Neutrophil (primary cell): ENCODE measurements at regions not wholly inside any gene's neighbourhood (a gene's known extent, or its start where the extent isn't known, plus 50 kb on each side); places are given as distances from the start of the nearest gene placed in this dataset.

ENCODE experiments used
- H3K27ac ChIP-seq: fragments of 200-600 bp; sonication (generic); 2 replicates; pipeline ENCODE4 v1.5.1; 2016; ENCODE audit warnings: mild to moderate bottlenecking, moderate library complexity
- H3K27me3 ChIP-seq: fragments of 200-600 bp; sonication (generic); 2 replicates; pipeline ENCODE4 v1.6.0; 2016; ENCODE audit warnings: mild to moderate bottlenecking
- H3K36me3 ChIP-seq: fragments of 200-600 bp; sonication (generic); 2 replicates; pipeline ENCODE4 v1.5.1; 2017
- H3K4me1 ChIP-seq, 2 experiments: fragments of 200-600 bp in 1 of 2; sonication (generic) in 1 of 2; 1 replicate in 1 of 2; 2 replicates in 1 of 2; pipeline versions ENCODE4 v1.5.1 to v1.6.1; 2013 to 2016; ENCODE audit warnings: low read depth in 1 of 2, low read length in 1 of 2, mild to moderate bottlenecking in 1 of 2, moderate library complexity in 1 of 2; ENCODE audit not compliant: control insufficient read depth in 1 of 2, insufficient read depth in 1 of 2
- H3K4me3 ChIP-seq, 2 experiments: fragments of 200-600 bp in 1 of 2; sonication (generic) in 1 of 2; 1 replicate in 1 of 2; 2 replicates in 1 of 2; pipeline ENCODE4 v1.5.1; 2013 to 2016; ENCODE audit warnings: low read depth in 1 of 2, low read length in 1 of 2, mild to moderate bottlenecking in 1 of 2, moderate library complexity in 1 of 2
- H3K9me3 ChIP-seq: fragments of 200-600 bp; sonication (generic); 2 replicates; pipeline ENCODE4 v1.5.1; 2016
- CTCF ChIP-seq: fragments of 200-600 bp; sonication (generic); IDR thresholded peaks from 2 replicates; pipeline ENCODE4 v1.5.1; 2016; ENCODE audit warnings: antibody characterized with exemption

GRCh38 chr13:73704587-73704986, 429.6 kb downstream of the KLF12 start:
- Histone ChIP-seq H3K4me1 (peaks cover 28 to 32% of the 10 kb centered on the region in 2 experiments), H3K4me3 (no peak overlapping the region), H3K27ac (no peak overlapping the region), H3K9me3 (no peaks in the 10 kb centered on the region), H3K27me3 (no peaks in the 10 kb centered on the region), H3K36me3 (no peaks in the 10 kb centered on the region)
- no peak for TF ChIP-seq CTCF

- no peaks in the 10 kb centered on the region for H3K27me3 ChIP-seq
- H3K9me3 ChIP-seq = no peaks in the 10 kb centered on the region
- peak overlapping the region; percentile 82 for H3K27ac ChIP-seq
- H3K4me3 ChIP-seq = peak overlapping the region in 1 of 2 experiments; percentile 43
- H3K4me1 ChIP-seq = peaks cover 28 to 32% of the 10 kb centered on the region in 2 experiments
- no peaks in the 10 kb centered on the region for H3K36me3 ChIP-seq
- TF ChIP-seq CTCF = no peak
These were observed 430.6 kb downstream of the KLF12 start for GRCh38 chr13:73703606-73704005.

- no peak for TF ChIP-seq CTCF
- Histone ChIP-seq H3K9me3 (no peaks in the 10 kb centered on the region), H3K27me3 (no peaks in the 10 kb centered on the region), H3K27ac (peak overlapping the region; percentile 82), H3K36me3 (no peaks in the 10 kb centered on the region), H3K4me3 (peak overlapping the region; percentile 37 to 43), H3K4me1 (peaks cover 28 to 32% of the 10 kb centered on the region in 2 experiments)
These were observed 431.7 kb downstream of the KLF12 start for GRCh38 chr13:73702419-73703071.

- no peak overlapping the region for H3K27ac ChIP-seq
- H3K9me3 ChIP-seq = no peaks in the 10 kb centered on the region
- no peaks in the 10 kb centered on the region for H3K27me3 ChIP-seq
- no peaks in the 10 kb centered on the region for H3K36me3 ChIP-seq
- H3K4me1 ChIP-seq = peaks cover 28 to 32% of the 10 kb centered on the region in 2 experiments
- H3K4me3 ChIP-seq = no peak overlapping the region
- TF ChIP-seq CTCF = no peak
These were observed 433.0 kb downstream of the KLF12 start for GRCh38 chr13:73701160-73701559.

GRCh38 chr13:73698859-73699258, 435.3 kb downstream of the KLF12 start:
- H3K36me3 ChIP-seq = no peaks in the 10 kb centered on the region
- H3K27ac ChIP-seq = no peak overlapping the region
- H3K9me3 ChIP-seq = no peaks in the 10 kb centered on the region
- TF ChIP-seq CTCF = no peak
- H3K4me1 ChIP-seq = peaks cover 23 to 25% of the 10 kb centered on the region in 2 experiments
- no peaks in the 10 kb centered on the region for H3K27me3 ChIP-seq
- no peak overlapping the region for H3K4me3 ChIP-seq
